Cerebellar cortex (tissue), 1 donor: ENCODE measurements at regions not wholly inside any gene's neighbourhood (a gene's known extent, or its start where the extent isn't known, plus 50 kb on each side); places are given as distances from the start of the nearest gene placed in this dataset.
"Not testable (repeated sequence)": the region's sequence is repeated elsewhere in the genome, so short reads cannot be mapped to it uniquely, and the experiment has no call there.

Experiments used
- DNase-seq: peaks from one replicate; pipeline ENCODE4 v3.0.0-alpha.2; 2015; ENCODE audit warnings: low spot score

DNA sequence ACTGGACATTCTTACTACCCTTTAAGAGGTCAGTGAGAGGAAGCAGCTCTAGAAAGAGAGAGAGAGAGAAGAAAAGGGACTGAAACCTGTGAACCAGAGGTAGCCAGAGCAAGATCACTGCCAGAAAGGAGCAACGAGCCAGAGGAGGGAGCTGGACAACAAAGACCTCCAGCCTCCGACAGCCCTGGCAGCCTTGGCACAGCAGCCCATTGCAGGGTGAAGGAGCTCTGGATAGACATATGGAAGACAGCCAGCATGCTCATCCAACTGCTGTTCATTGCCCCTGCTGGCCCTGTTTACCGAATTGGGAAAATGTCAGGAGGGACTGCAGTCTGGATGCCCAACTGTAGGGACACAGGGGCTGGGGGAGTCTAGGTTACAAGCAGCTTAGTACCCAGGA lies 228.4 kb upstream of the SLC35G4 start:
- no peak for DNase-seq

DNA sequence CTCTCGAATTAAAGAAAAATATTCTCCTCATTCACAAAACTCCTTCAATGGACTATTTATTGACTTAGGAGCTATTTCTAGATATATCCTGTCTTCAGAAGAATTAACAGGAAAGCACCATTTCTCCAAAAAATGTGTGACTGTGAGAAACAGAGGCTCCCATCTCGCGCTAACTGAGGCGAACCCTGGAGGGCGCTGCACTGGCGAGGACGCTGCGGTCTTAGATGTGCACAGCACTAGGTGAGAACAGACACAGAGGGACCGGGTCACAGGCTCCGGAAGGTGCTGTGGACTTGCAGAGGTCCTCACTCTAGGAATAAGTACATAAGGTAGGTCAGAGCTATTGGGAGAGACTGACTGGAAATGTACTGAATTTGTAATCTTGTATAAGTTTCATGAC lies 229.7 kb upstream of the SLC35G4 start:
- DNase-seq, result no peak

DNA sequence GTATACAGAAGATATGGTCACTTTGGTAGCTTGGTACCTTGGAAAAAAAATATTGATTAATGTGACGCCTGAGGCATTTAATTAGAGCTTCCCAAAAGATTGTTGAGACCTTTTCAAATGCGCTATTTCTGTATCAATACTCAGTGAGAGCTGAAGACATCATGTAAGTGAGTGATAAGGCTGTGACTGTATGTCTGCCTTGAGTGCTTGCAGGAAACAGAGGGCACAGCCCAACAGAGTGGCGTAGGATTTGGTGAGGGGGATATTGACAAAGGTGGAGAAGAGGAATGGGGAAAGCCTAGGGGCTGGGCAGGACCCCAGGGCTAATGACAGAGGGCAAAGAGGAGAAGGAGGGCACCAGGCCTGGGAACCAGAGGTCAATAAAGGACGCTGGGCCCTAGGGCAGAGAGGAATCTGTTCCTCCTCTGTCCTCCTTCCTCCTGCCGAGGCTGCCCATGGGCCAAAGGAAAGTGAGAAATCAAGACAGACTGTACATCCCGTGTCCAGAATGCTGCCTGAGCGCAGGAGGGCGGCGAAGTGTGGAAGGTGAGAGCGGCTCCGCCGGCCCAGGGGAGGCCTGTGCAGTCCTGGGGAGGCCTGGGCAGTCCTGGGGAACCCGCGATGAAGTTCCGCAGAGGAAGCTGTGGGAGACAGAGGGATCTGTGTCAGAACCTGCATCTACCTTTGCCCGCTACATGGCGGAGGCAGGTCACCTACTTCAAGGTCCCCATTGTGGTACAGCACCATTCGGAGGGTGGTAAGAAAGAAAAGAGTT lies 228.6 kb upstream of the PIEZO2 start:
- DNase-seq, result no peak

DNA sequence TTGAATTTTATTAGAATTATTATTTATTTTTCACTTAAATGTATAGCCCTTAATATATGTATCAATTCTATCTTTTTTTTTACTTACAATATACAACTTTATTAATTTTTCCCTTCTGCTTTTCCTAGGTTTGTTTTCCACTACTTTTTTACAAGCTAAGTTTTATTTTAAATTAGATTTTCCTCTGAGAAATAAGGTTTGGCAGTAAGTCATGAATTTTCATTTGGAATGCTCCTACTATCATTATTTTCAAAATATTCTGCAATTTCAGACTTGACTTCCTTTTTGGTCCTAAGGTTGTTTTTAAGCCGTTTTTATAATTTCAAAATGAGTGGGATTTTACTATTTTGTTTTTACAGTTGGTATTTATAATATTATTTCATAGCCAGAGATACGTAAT lies 222.8 kb upstream of the PIEZO2 start:
- DNase-seq, result no peak

DNA sequence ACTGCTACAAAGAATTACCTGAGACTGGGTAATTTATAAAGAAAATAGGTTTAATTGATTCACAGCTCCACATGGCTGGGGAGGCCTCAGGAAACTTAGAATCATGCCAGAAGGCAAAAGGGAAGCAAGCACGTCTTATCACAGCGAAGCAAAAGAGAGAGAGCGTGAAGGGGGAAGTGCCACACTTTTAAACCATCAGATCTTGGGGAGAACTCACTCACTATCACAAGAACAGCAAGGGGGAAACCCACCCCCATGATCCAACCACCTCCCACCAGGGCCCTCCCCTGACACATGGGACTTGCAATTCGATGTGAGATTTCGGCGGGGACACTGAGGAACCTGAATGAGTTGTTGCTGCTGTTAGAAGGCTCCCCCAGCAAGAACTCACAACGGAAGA lies 220.2 kb upstream of the PIEZO2 start:
- no peak for DNase-seq

DNA sequence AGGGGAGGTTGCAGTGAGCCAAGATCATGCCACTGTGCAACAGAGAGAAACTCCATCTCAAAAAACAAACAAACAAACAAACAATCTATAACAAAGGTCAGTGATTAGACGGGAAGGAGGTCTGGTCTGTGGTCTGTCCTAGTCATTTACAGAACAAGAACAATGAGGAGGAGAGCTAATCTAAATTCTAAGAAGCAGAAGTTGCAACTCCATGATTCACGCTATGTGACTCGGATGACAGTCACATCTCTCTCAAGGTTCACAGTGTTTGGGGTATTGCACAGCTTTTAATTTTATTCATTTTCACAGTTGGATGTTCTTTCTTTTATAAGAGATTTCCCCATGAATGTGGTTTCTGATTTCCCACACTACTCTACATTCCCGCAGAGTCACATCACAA lies 218.7 kb upstream of the PIEZO2 start:
- no peak for DNase-seq

DNA sequence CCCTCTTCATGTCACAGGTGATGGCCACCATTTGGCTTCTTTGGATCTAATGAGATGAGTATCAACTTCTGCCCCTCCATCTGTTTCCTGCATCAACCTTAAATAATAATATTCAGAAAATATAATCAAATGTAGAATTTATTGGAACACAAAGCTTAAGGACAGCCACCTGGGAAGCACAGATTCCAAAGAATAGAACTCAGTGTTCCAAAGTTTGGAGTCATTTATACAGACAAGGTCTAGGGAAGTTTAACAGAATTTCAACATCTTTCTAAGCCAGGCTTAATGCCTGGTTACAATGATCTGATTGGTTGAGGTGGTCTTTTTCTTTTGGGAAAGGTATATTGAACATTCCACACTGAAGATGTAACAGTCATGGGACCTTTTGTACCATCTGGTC lies 218.0 kb upstream of the PIEZO2 start:
- no peak for DNase-seq

DNA sequence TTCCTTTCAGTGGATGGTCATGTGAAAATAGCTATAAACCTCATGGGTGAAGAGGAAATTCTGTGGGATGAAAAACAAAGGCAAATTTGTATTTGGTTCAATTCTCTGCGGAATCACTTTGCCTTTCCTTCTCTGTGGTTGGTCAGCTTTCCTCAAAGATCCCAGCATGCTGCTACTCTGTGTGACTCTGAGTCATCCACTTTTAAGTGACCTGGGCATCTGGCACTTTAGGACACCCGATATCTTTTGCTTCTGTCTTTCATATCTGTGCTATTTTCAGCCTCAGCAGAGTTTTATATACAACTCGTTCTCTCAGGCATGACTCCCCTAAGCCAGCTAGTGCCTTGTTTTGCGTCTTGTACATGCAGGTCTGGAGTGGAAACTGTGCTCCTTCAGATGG lies 217.0 kb upstream of the PIEZO2 start:
- DNase-seq, result no peak

DNA sequence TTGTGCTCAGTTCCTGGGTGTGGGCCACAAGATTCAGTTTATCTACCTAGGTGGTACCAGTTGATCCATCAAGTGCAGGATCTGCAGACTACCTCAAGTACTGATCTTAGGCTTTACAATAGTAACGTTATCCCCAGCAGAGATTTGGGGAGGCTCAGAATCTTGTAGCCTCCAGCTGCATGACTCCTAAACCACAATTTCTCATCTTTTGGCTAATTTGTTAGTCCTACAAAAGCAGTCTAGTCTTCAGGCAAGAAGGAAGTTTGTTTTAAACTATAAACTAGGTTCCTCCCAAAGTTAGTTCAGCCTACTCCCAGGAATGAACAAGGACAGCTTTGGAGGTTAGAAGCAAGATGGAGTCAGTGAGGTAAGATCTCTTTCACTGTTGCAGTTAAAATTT lies 213.5 kb upstream of the PIEZO2 start:
- no peak for DNase-seq

DNA sequence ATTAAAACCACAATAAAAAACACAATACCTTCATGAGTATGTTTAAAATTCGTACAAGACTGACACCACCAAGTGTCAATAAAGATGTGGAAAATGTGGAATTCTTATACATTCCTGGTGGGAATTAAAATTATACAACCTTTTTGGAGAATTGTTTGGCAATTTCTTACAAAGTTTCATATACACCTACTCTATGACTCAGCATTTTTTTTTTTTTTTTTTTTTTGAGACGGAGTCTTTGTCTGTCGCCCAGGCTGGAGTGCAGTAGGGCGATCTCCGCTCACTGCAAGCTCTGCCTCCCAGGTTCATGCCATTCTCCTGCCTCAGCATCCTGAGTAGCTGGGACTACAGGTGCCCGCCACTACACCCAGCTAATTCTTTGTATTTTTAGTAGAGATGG lies 212.5 kb upstream of the PIEZO2 start:
- DNase-seq, result not testable (repeated sequence)

DNA sequence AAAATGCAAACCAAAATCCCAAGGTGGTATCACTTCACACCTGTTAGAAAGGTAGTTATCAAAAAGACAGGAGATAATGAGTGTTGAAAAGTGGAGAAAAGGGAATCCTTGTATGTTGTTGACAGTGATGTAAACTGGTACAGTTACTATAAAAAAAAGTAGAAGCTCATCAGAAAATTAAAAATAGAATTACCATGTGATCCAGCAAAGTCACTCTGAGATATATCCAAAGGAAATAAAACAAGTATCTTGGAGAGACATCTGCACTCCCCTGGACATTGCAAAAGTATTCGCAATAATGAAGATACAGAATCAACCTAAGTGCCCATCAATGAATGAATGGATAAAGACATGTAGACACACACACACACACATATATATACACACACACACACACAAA lies 208.3 kb upstream of the PIEZO2 start:
- DNase-seq, result no peak

DNA sequence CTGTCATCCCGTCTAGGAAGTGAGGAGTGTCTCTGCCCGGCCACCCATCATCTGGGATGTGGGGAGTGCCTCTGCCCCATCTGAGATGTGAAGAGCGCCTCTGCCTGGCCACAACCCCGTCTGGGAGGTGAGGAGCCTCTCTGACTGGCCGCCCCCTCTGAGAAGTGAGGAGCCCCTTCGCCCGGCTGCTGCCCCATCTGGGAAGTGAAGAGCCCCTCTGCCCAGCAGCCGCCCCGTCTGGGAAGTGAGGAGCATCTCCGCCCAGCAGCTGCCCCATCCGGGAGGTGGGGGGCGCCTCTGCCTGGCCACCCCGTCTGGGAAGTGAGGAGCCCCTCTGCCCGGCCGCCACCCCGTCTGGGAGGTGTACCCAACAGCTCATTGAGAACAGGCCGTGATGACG lies 195.2 kb upstream of the PIEZO2 start:
- not testable (repeated sequence) for DNase-seq

DNA sequence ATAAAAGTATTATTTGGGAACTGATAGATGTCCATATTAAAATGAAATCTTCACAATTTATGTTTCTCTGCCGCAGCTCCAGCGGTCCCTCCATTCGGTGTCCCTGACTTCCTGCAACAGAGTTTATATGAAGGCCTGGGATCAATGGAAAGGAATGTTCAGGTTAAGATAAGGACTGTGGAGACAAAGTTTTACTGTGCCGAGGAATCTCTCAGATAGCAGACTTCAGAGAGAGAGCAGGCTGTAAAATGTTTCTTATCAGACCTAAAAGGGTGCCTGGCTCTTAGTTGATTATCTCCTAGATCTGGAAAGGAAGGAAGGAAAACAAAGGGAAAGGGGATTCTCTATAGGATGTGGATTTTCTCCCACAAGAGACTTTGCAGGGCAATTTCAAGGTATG lies 193.7 kb upstream of the PIEZO2 start:
- DNase-seq, result no peak

DNA sequence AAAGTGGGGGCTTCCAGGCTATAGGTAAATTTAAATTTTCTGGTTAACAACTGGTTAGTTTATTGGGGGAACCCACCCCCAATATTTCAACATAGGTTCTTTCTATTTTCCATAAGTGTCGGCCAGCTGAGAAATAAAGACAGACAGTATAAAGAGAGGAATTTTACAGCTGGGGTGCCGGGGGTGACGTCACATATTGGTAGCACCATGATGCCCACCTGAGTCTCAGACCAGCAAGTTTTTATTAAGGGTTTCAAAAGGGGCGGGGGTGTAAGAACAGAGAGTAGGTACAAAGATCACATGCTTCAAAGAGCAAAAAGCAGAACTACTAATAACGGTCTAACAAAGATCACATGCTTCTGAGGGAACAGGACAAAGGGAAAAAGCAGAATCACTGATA lies 192.7 kb upstream of the PIEZO2 start:
- not testable (repeated sequence) for DNase-seq

DNA sequence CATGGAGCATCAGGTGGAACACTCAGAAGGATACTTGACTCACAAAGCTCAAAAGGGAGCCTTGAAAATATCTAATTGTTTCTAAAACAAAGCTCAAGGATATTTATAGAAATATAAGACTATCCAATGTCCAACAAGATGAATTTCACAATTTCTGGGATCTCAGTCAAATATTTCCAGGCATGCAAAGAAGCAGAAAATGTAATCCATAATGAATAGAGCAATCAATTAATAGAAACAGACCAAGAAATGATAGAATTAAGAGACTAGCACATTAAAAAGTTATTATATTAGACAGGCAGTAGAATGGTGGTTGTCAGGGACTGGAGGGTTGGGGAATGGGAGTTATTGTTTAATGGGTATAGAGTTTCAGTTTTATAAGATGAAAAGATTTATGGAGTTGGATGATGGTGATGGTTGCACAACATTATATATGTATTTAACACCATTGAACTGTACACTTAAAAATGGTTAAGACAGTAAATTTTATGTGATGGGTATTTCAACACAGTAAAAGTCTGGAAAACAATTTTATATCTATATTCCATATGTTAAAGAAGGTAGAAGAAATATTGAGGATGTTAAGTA lies 189.9 kb upstream of the PIEZO2 start:
- DNase-seq, result no peak

DNA sequence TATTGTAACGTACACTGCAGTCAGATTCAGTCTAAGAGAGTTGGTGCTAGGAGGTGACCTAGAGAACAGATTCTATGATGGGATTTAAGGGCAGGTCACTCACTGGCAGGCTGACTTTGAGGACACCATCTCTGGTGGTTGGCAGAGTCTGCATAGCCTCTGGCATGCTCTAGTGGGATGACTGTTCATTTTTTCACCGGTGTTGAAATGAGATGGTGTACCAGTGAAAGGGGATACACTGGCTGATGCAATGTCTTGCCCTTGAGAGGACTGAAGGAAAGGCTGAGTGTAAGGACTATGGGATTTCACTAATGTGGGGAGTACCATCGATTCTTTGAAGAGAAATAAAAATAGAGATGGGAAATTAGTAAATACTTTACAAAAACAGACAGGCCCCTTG lies 186.9 kb upstream of the PIEZO2 start:
- DNase-seq, result no peak

DNA sequence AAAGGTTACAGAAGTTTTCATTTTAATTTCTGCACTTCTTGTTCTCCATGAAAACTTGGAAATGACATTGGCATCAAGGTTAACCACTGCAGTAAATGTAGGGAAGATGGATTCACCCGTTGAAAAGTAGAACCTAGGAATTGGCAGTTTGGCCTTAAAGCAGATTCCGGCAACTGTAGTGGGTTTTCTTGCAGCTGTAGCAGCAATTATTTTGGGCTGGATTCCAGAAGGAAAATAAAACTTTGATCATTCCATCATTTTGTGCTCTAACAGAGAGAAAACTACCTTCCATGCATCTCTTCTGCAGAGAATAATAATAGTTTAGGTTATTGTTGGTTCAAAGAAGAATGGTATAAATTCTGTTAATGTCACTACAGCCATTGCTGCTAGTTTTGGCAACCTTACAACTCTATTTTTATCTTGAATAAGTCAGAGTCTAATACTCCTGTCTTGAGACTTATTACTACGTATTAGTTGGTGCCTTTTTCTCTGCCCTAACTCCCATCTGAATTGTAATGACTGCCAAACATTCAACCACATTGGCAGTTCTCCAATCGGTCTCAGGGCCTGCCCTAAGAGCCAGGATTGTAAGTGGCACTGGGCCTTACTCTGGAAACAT lies 178.1 kb upstream of the PIEZO2 start:
- DNase-seq, result peak; percentile 1

DNA sequence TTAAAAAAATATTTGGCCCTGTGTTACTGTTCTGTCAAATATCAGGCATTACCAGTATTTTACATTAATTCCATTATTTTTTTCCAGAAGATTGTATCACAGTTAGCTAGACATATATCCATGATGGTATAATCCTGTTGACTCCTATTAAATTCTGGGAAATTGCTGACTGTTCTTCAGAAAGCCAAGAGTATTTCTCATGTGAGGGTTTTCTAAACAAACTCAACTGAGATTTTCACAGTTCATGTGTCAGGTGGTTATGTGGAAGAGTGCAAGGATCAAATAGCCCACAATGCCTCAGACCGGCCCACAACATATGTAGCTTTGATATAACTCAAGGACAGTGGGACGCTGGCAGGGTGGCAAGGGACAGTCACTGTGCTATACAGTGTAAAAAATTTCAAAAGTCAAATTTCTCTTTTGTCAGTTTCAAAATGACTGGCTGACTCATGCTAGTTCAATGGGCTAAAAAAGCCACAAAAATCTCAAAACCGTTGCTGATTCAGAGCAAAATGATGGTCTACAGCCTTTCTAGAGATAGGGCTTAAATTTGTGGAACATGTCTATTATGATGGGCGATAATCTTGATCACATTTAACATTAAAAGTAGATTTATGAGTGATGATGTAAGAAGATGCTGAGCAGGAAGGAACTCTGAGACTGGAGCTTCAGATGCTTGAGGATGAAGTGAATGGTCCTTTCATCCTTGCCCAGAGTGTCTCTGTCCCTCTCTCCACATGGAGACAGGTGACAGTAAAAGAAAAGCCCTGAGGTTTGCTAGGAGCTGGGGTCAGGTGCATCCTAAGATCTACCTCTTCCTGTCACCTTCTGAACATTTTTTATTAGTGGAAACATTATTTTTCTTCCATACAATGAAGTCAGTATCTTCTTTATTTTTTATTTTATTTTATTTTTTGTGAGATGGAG lies 175.8 kb upstream of the PIEZO2 start:
- DNase-seq, result no peak

DNA sequence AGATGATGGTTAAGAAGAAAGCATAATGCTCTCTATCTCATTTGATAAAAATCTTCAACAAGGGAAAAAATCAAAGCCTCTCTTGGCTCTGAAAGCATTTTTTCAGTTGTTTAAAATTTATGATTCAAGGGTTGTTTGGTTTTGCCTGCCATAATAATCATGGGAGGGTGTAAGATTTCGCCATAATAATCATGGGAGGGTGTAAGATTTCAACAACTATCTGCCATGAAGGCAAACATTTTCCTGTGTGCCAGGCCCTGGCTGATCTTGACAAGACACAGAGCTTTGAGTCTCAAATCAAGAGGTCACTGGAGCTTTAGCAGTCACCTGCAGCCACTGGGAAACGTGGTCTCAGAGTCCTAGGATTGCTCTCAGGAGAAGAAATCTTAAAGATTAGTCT lies 175.1 kb upstream of the PIEZO2 start:
- DNase-seq, result no peak

DNA sequence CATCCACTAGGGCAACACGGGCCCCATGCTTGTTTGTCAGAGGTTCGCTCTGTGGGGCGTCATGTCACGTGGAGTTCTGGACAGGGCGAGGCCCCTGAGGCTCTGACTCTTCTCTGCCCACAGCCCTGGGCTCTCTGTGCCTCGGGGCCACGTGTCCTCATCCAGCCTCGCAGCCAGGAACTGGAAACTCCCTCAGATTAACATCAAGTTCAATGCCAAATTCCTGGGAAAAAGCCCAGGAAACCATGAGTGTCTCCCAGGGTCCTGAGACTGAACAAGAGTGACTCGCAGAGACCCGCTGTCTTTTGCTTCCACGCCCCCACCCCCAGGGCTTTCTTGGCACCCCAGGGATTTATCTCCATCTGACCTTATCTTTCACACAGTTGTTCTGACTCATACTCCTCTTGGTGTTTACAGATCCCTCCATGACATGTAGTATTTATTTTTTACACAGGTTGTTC lies 174.0 kb upstream of the PIEZO2 start:
- no peak for DNase-seq

DNA sequence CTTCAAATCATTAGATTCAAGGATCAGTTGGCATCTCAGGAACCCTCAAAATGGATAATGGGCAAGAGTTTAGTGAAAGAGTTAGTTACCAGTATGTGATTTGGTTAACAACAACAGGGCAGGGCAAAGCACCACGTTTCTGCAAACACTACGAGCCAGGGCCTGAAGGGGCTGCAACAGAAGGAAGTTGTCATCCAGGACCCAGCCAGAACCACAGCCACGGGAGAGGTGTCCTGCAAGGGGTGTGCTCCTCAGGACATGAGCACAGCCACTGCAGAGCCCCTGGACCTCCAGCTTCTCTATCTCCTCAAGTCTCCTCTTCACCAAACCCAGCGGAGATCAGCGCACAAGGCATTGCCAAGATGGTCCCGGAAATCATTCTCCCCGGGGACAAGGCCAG lies 173.3 kb upstream of the PIEZO2 start:
- no peak for DNase-seq

DNA sequence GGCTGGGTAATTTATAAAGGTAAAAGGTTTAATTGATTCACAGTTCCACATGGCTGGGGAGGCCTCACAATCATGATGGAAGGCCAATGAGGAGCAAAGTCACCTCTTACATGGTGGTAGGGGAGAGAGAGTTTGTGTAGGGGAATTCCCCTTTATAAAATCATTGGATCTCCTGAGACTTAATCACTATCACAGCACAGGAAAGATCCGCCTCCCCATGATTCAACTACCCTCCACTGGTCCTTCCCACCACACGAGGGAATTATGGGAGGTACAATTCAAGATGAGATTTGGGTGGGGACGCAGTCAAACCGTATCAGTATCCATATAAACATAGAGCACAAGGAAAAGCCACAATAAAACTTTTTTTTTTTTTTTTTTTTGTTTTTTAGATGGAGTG lies 172.6 kb upstream of the PIEZO2 start:
- no peak for DNase-seq
